AG04450 (cell line): ENCODE measurements at regions not wholly inside any gene's neighbourhood (a gene's known extent, or its start where the extent isn't known, plus 50 kb on each side); places are given as distances from the start of the nearest gene placed in this dataset.

Experiments
- CTCF ChIA-PET: fragments of 300-600, 350-600 bp; formaldehyde crosslinking; extraction: SDS; loops from one replicate; lab custom pipeline; 2022; ENCODE audit warnings: antibody characterized with exemption, inconsistent platforms; lab: Charles Lee
- POLR2A ChIA-PET: fragments of 350-600 bp; formaldehyde crosslinking; extraction: SDS; loops from one replicate; lab custom pipeline; 2021; ENCODE audit warnings: antibody characterized with exemption, inconsistent platforms; lab: Yijun Ruan, JAX
- DNase-seq: peaks from one replicate; pipeline ENCODE4 v3.0.0-alpha.2; 2011; ENCODE audit warnings: low read depth, low spot score
- H3K27ac ChIP-seq: one replicate; pipeline ENCODE4 v1.5.1; 2012; ENCODE audit warnings: low read depth, low read length, control low read depth
- H3K27me3 ChIP-seq: one replicate; pipeline ENCODE4 v1.6.0; 2012; ENCODE audit warnings: low read length; ENCODE audit not compliant: control insufficient read depth, insufficient read depth
- H3K4me3 ChIP-seq: 2 replicates; pipeline ENCODE4 v1.5.1; 2011; ENCODE audit warnings: mild to moderate bottlenecking, low read depth, low read length, control low read depth
- H3K9me3 ChIP-seq: 2 replicates; pipeline ENCODE4 v1.5.1; 2012; ENCODE audit warnings: low read length; ENCODE audit not compliant: control insufficient read depth, insufficient read depth
- CTCF ChIP-seq: IDR thresholded peaks from 2 replicates; pipeline ENCODE4 v1.5.1; 2011; ENCODE audit warnings: low read depth, low read length, control low read depth, inconsistent platforms

GRCh38 chr3:71962561-71963240 is 177.8 kb upstream of the PROK2 start:
- DNase-seq = no peak
- Histone ChIP-seq H3K4me3 (no peak overlapping the region), H3K9me3 (no peaks in the 10 kb centered on the region), H3K27me3 (peaks cover 15% of the 10 kb centered on the region), H3K27ac (no peak overlapping the region)
- ChIA-PET POLR2A (no interaction called here), CTCF (no interaction called here)
- no peak for TF ChIP-seq CTCF

GRCh38 chr3:71961891-71962290 is 176.9 kb upstream of the PROK2 start:
- CTCF ChIA-PET = no interaction called here
- no peak for TF ChIP-seq CTCF
- H3K27ac ChIP-seq = no peak overlapping the region
- POLR2A ChIA-PET = no interaction called here
- no peak for DNase-seq
- no peak overlapping the region for H3K4me3 ChIP-seq
- H3K9me3 ChIP-seq = no peaks in the 10 kb centered on the region
- H3K27me3 ChIP-seq = peaks cover 15% of the 10 kb centered on the region

- no peak overlapping the region for H3K4me3 ChIP-seq
- H3K27me3 ChIP-seq = peaks cover 15% of the 10 kb centered on the region
- DNase-seq = no peak
- H3K27ac ChIP-seq = no peak overlapping the region
- ChIA-PET POLR2A (no interaction called here), CTCF (no interaction called here)
- no peaks in the 10 kb centered on the region for H3K9me3 ChIP-seq
- no peak for TF ChIP-seq CTCF
Measured at GRCh38 chr3:71961378-71961777, 176.4 kb upstream of the PROK2 start.

GRCh38 chr3:71958533-71958932 is 173.6 kb upstream of the PROK2 start:
- ChIA-PET POLR2A (no interaction called here), CTCF (no interaction called here)
- no peak overlapping the region for H3K4me3 ChIP-seq
- H3K27me3 ChIP-seq = peaks cover 7% of the 10 kb centered on the region
- TF ChIP-seq CTCF = no peak
- no peaks in the 10 kb centered on the region for H3K9me3 ChIP-seq
- DNase-seq = no peak
- no peak overlapping the region for H3K27ac ChIP-seq

- H3K4me3 ChIP-seq = no peak overlapping the region
- ChIA-PET CTCF (interaction anchor here (0.6 to 3.5 kb wide), 3 partner anchors 489 to 868 kb away, joined by 3 to 45 read pairs (median 4); no protein-coding TSS in a partner anchor), POLR2A (no interaction called here)
- peaks cover 3% of the 10 kb centered on the region for H3K27me3 ChIP-seq
- H3K27ac ChIP-seq = no peak overlapping the region
- H3K9me3 ChIP-seq = no peaks in the 10 kb centered on the region
- no peak for DNase-seq
- no peak for TF ChIP-seq CTCF
Measured at GRCh38 chr3:71956716-71957115, 171.8 kb upstream of the PROK2 start.
